ENCODE measurements at regions not wholly inside any gene's neighbourhood (a gene's known extent, or its start where the extent isn't known, plus 50 kb on each side); places are given as distances from the start of the nearest gene placed in this dataset.

GRCh38 chr18:56109757-56110156 lies 521.8 kb upstream of the TCF4 start:
- H3K27me3 ChIP-seq (ENCODE audit: control insufficient read depth, insufficient read depth, low read length): no peaks in the 10 kb centered on the region
- H3K4me3 ChIP-seq (replicated peaks in 1 of 4; ENCODE audit: control extremely low read depth in 1 of 4, insufficient read depth in 1 of 4, low read depth in 3 of 4, low read length in 4 of 4): no peak overlapping the region
- no peak overlapping the region for H3K4me2 ChIP-seq (ENCODE audit: extremely low read depth, insufficient read depth, low read length)
- no peak for DNase-seq (ENCODE audit: low read depth in 2 of 2)
- H3K36me3 ChIP-seq (ENCODE audit: control insufficient read depth, insufficient read depth, low read length): no peaks in the 10 kb centered on the region
- H3K79me2 ChIP-seq (ENCODE audit: control insufficient read depth, insufficient read depth, low read length): no peaks in the 10 kb centered on the region
- H2AFZ ChIP-seq (ENCODE audit: low read length): no peak overlapping the region
- H4K20me1 ChIP-seq (ENCODE audit: control insufficient read depth, extremely low read depth, insufficient read depth, low read length): no peaks in the 10 kb centered on the region
- no peak overlapping the region for H3K9ac ChIP-seq (ENCODE audit: insufficient read depth, low read length)
- TF ChIP-seq, protein P1, sequence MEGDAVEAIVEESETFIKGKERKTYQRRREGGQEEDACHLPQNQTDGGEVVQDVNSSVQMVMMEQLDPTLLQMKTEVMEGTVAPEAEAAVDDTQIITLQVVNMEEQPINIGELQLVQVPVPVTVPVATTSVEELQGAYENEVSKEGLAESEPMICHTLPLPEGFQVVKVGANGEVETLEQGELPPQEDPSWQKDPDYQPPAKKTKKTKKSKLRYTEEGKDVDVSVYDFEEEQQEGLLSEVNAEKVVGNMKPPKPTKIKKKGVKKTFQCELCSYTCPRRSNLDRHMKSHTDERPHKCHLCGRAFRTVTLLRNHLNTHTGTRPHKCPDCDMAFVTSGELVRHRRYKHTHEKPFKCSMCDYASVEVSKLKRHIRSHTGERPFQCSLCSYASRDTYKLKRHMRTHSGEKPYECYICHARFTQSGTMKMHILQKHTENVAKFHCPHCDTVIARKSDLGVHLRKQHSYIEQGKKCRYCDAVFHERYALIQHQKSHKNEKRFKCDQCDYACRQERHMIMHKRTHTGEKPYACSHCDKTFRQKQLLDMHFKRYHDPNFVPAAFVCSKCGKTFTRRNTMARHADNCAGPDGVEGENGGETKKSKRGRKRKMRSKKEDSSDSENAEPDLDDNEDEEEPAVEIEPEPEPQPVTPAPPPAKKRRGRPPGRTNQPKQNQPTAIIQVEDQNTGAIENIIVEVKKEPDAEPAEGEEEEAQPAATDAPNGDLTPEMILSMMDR (conservative IDR thresholded peaks at IDR 0.05 in 1 of 2, IDR thresholded peaks at IDR 0.05 in 1 of 2; ENCODE audit: low read depth in 1 of 2, low read length in 2 of 2): no peak
- no peak for TF ChIP-seq EZH2 (IDR thresholded peaks at IDR 0.05; ENCODE audit: low read length, missing control alignments)
- no peaks in the 10 kb centered on the region for H3K9me3 ChIP-seq (ENCODE audit: control insufficient read depth, insufficient read depth, low read depth, low read length)
- no peaks in the 10 kb centered on the region for H3K4me1 ChIP-seq (ENCODE audit: control insufficient read depth, extremely low read depth, insufficient read depth, low read length)
- no peak overlapping the region for H3K27ac ChIP-seq (ENCODE audit: insufficient read depth, low read length)

- no peaks in the 10 kb centered on the region for H4K20me1 ChIP-seq (ENCODE audit: control insufficient read depth, extremely low read depth, insufficient read depth, low read length)
- H3K4me1 ChIP-seq (ENCODE audit: control insufficient read depth, extremely low read depth, insufficient read depth, low read length): no peaks in the 10 kb centered on the region
- DNase-seq (ENCODE audit: low read depth in 2 of 2): peak in 1 of 2 donors; percentile 24
- TF ChIP-seq EZH2 (IDR thresholded peaks at IDR 0.05; ENCODE audit: low read length, missing control alignments): no peak
- TF ChIP-seq, protein P1 (conservative IDR thresholded peaks at IDR 0.05 in 1 of 2, IDR thresholded peaks at IDR 0.05 in 1 of 2; ENCODE audit: low read depth in 1 of 2, low read length in 2 of 2): no peak
- no peaks in the 10 kb centered on the region for H3K36me3 ChIP-seq (ENCODE audit: control insufficient read depth, insufficient read depth, low read length)
- H3K4me3 ChIP-seq (replicated peaks in 1 of 4; ENCODE audit: control extremely low read depth in 1 of 4, insufficient read depth in 1 of 4, low read depth in 3 of 4, low read length in 4 of 4): no peak overlapping the region
- H3K9ac ChIP-seq (ENCODE audit: insufficient read depth, low read length): no peak overlapping the region
- H3K4me2 ChIP-seq (ENCODE audit: extremely low read depth, insufficient read depth, low read length): peak overlapping the region; percentile 8
- H3K27me3 ChIP-seq (ENCODE audit: control insufficient read depth, insufficient read depth, low read length): no peaks in the 10 kb centered on the region
- H2AFZ ChIP-seq (ENCODE audit: low read length): no peak overlapping the region
- no peak overlapping the region for H3K27ac ChIP-seq (ENCODE audit: insufficient read depth, low read length)
- no peaks in the 10 kb centered on the region for H3K9me3 ChIP-seq (ENCODE audit: control insufficient read depth, insufficient read depth, low read depth, low read length)
- H3K79me2 ChIP-seq (ENCODE audit: control insufficient read depth, insufficient read depth, low read length): no peaks in the 10 kb centered on the region
Observed at GRCh38 chr18:56108478-56109367, 520.7 kb upstream of the TCF4 start.

- Histone ChIP-seq H3K9me3 (ENCODE audit: control insufficient read depth, insufficient read depth, low read depth, low read length) (no peaks in the 10 kb centered on the region), H3K27ac (ENCODE audit: insufficient read depth, low read length) (no peak overlapping the region), H3K79me2 (ENCODE audit: control insufficient read depth, insufficient read depth, low read length) (no peaks in the 10 kb centered on the region), H3K4me3 (replicated peaks in 1 of 4; ENCODE audit: control extremely low read depth in 1 of 4, insufficient read depth in 1 of 4, low read depth in 3 of 4, low read length in 4 of 4) (no peak overlapping the region), H3K27me3 (ENCODE audit: control insufficient read depth, insufficient read depth, low read length) (no peaks in the 10 kb centered on the region), H3K4me2 (ENCODE audit: extremely low read depth, insufficient read depth, low read length) (peak overlapping the region; percentile 8), H3K36me3 (ENCODE audit: control insufficient read depth, insufficient read depth, low read length) (no peaks in the 10 kb centered on the region), H4K20me1 (ENCODE audit: control insufficient read depth, extremely low read depth, insufficient read depth, low read length) (no peaks in the 10 kb centered on the region), H3K9ac (ENCODE audit: insufficient read depth, low read length) (no peak overlapping the region), H3K4me1 (ENCODE audit: control insufficient read depth, extremely low read depth, insufficient read depth, low read length) (no peaks in the 10 kb centered on the region), H2AFZ (ENCODE audit: low read length) (no peak overlapping the region)
- DNase-seq (ENCODE audit: low read depth in 2 of 2): peak in 1 of 2 donors; percentile 44
- TF ChIP-seq, protein P1 (conservative IDR thresholded peaks at IDR 0.05 in 1 of 2, IDR thresholded peaks at IDR 0.05 in 1 of 2; ENCODE audit: low read depth in 1 of 2, low read length in 2 of 2): no peak
- no peak for TF ChIP-seq EZH2 (IDR thresholded peaks at IDR 0.05; ENCODE audit: low read length, missing control alignments)
Observed at GRCh38 chr18:56107821-56108477, 520.0 kb upstream of the TCF4 start.

All from fibroblast of lung (primary cell).